Karpas-422 (cell line): ENCODE measurements at regions not wholly inside any gene's neighbourhood (a gene's known extent, or its start where the extent isn't known, plus 50 kb on each side); places are given as distances from the start of the nearest gene placed in this dataset.

ENCODE experiments used
- DNase-seq: peaks from one replicate; pipeline ENCODE4 v3.0.0-alpha.2; 2015
- H2AFZ ChIP-seq: fragments of 200-600 bp; sonication (generic); 2 replicates; pipeline ENCODE4 v1.6.1; 2014; ENCODE audit warnings: antibody characterized with exemption, low read length, mixed read lengths
- H3K27ac ChIP-seq: fragments of 200-600 bp; sonication (generic); 2 replicates; pipeline ENCODE4 v1.5.1; 2014; ENCODE audit warnings: mild to moderate bottlenecking, low read length, moderate library complexity
- H3K27me3 ChIP-seq: fragments of 200-600 bp; sonication (generic); 2 replicates; pipeline ENCODE4 v1.6.1; 2014; ENCODE audit warnings: low read length, mixed read lengths
- H3K36me3 ChIP-seq: fragments of 200-600 bp; sonication (generic); 2 replicates; pipeline ENCODE4 v1.6.1; 2014; ENCODE audit warnings: low read length, mixed read lengths; ENCODE audit not compliant: insufficient read depth
- H3K4me1 ChIP-seq: fragments of 200-600 bp; sonication (generic); 2 replicates; pipeline ENCODE4 v1.6.1; 2014; ENCODE audit warnings: mild to moderate bottlenecking, low read length, mixed read lengths
- H3K4me2 ChIP-seq: fragments of 200-600 bp; sonication (generic); 2 replicates; pipeline ENCODE4 v1.6.1; 2014; ENCODE audit warnings: low read length, low read depth, mild to moderate bottlenecking; ENCODE audit not compliant: poor library complexity, severe bottlenecking
- H3K4me3 ChIP-seq: fragments of 200-600 bp; sonication (generic); 2 replicates; pipeline ENCODE4 v1.5.1; 2014; ENCODE audit warnings: mild to moderate bottlenecking, antibody characterized with exemption, low read length, mixed read lengths
- H3K79me2 ChIP-seq: fragments of 200-600 bp; sonication (generic); 2 replicates; pipeline ENCODE4 v1.6.1; 2014; ENCODE audit warnings: mild to moderate bottlenecking, low read length, mixed read lengths
- H3K9ac ChIP-seq: fragments of 200-600 bp; sonication (generic); 2 replicates; pipeline ENCODE4 v1.6.0; 2014; ENCODE audit warnings: low read length
- H3K9me2 ChIP-seq: fragments of 200-600 bp; sonication (generic), shearing (Covaris generic); replicated peaks from 2 replicates; pipeline ENCODE4 v1.6.0; 2014; ENCODE audit warnings: mild to moderate bottlenecking, low read length, moderate library complexity; ENCODE audit not compliant: insufficient read depth
- H3K9me3 ChIP-seq: fragments of 300-700, 200-600 bp; sonication (generic); 2 replicates; pipeline ENCODE4 v1.6.1; 2014; ENCODE audit warnings: low read length, mixed read lengths
- H4K20me1 ChIP-seq: fragments of 200-600 bp; sonication (generic); 2 replicates; pipeline ENCODE4 v1.6.1; 2014; ENCODE audit warnings: mild to moderate bottlenecking, antibody characterized with exemption, low read length, low read depth; ENCODE audit not compliant: insufficient read depth

DNA sequence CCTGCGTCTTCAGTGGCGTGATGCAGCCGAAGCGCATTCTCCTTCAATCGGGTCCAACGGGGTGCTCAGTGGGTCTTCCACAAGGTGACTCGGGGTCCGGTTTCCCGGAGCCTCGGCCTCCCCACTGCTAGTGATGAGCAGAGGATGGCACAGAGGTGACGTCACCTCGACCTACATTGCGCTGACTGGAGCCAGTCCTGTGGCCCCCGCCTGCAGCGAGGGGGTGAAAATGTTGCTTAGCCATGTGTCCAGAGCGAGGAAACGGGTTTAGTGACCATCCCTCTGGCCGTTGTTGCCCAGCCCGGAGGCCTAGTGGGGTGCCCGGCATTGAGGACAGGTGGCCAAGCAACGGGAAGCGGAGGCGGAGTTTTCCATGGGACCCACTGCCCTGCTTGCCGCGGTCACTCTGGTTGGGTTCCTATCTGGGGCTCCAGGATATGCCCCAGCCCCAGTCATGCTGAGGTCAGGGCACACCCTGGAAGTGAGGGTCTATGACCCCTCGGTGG is 190.6 kb upstream of the CIBAR2 start:
- H3K9me3 ChIP-seq = no peaks in the 10 kb centered on the region
- H3K9me2 ChIP-seq = no peaks in the 10 kb centered on the region
- no peaks in the 10 kb centered on the region for H3K79me2 ChIP-seq
- no peak for DNase-seq
- H3K9ac ChIP-seq = no peak overlapping the region
- no peak overlapping the region for H2AFZ ChIP-seq
- no peak overlapping the region for H3K4me2 ChIP-seq
- no peaks in the 10 kb centered on the region for H3K27me3 ChIP-seq
- H3K4me1 ChIP-seq = peaks cover 2% of the 10 kb centered on the region; the same call in 1 of the 2 replicates
- H3K4me3 ChIP-seq = no peak overlapping the region
- no peaks in the 10 kb centered on the region for H4K20me1 ChIP-seq
- no peaks in the 10 kb centered on the region for H3K36me3 ChIP-seq
- H3K27ac ChIP-seq = no peak overlapping the region

DNA sequence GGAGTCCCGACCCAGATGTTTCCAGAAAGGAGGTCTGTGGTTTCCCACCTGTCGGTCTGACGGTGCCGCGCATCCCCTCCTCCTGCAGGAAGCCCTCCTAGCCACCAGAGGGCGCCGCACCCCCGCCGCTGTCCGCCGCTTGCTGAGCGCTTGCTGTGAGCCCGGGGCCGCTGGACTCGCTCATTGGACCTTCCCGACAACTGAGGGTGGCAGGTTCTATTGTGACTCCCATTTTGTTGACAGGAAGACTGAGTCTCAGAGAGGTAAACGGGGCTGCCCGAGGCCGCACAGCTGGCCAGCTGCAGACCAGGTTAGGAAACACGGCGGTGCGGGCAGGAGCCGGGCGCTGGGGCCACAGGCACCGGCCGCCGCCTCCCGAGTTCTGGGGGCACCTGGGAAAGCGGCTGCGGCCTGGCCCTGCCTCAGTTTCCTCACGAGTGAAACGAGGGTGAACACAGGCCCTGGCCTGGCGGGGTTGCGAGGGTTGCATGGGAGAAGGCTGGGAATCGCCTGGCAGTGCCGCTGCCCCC is 191.1 kb upstream of the CIBAR2 start:
- H3K4me1 ChIP-seq = peaks cover 2% of the 10 kb centered on the region; the same call in 1 of the 2 replicates
- H3K9me2 ChIP-seq = no peaks in the 10 kb centered on the region
- H3K4me2 ChIP-seq = no peak overlapping the region
- H3K9me3 ChIP-seq = no peaks in the 10 kb centered on the region
- no peaks in the 10 kb centered on the region for H3K36me3 ChIP-seq
- H3K27me3 ChIP-seq = no peaks in the 10 kb centered on the region
- H2AFZ ChIP-seq = no peak overlapping the region
- no peaks in the 10 kb centered on the region for H4K20me1 ChIP-seq
- no peak overlapping the region for H3K4me3 ChIP-seq
- peak; percentile 84 for DNase-seq
- H3K79me2 ChIP-seq = no peaks in the 10 kb centered on the region
- no peak overlapping the region for H3K27ac ChIP-seq
- H3K9ac ChIP-seq = no peak overlapping the region

- H4K20me1 ChIP-seq = no peaks in the 10 kb centered on the region; the same call in 1 of the 2 replicates
- no peaks in the 10 kb centered on the region for H3K36me3 ChIP-seq
- DNase-seq = no peak
- H3K9me3 ChIP-seq = no peaks in the 10 kb centered on the region
- peaks cover 2% of the 10 kb centered on the region; the same call in 1 of the 2 replicates for H3K4me1 ChIP-seq
- no peak overlapping the region for H2AFZ ChIP-seq
- no peak overlapping the region for H3K9ac ChIP-seq
- no peak overlapping the region for H3K4me3 ChIP-seq
- no peak overlapping the region for H3K4me2 ChIP-seq
- no peaks in the 10 kb centered on the region for H3K27me3 ChIP-seq
- H3K79me2 ChIP-seq = no peaks in the 10 kb centered on the region
- no peak overlapping the region for H3K27ac ChIP-seq
- H3K9me2 ChIP-seq = no peaks in the 10 kb centered on the region
Observed at GRCh38 chr16:85304337-85304736, 192.1 kb upstream of the CIBAR2 start.

GRCh38 chr16:85306071-85306792 is 194.0 kb upstream of the CIBAR2 start:
- H3K4me2 ChIP-seq = no peak overlapping the region
- no peaks in the 10 kb centered on the region; the same call in 1 of the 2 replicates for H4K20me1 ChIP-seq
- H3K9ac ChIP-seq = no peak overlapping the region
- DNase-seq = peak; percentile 81
- H2AFZ ChIP-seq = no peak overlapping the region
- H3K36me3 ChIP-seq = no peaks in the 10 kb centered on the region
- H3K9me3 ChIP-seq = no peaks in the 10 kb centered on the region
- H3K9me2 ChIP-seq = no peaks in the 10 kb centered on the region
- H3K79me2 ChIP-seq = no peaks in the 10 kb centered on the region
- peaks cover 12% of the 10 kb centered on the region for H3K4me1 ChIP-seq
- no peak overlapping the region for H3K4me3 ChIP-seq
- no peaks in the 10 kb centered on the region for H3K27me3 ChIP-seq
- no peak overlapping the region for H3K27ac ChIP-seq

GRCh38 chr16:85306793-85307551 is 194.7 kb upstream of the CIBAR2 start:
- Histone ChIP-seq H3K4me2 (no peak overlapping the region), H3K9me3 (no peaks in the 10 kb centered on the region), H3K9ac (no peak overlapping the region), H2AFZ (no peak overlapping the region), H3K9me2 (no peaks in the 10 kb centered on the region), H4K20me1 (no peaks in the 10 kb centered on the region; the same call in 1 of the 2 replicates), H3K27me3 (no peaks in the 10 kb centered on the region), H3K4me3 (no peak overlapping the region), H3K79me2 (no peaks in the 10 kb centered on the region), H3K27ac (no peak overlapping the region), H3K4me1 (peaks cover 12% of the 10 kb centered on the region), H3K36me3 (no peaks in the 10 kb centered on the region)
- DNase-seq = no peak

DNA sequence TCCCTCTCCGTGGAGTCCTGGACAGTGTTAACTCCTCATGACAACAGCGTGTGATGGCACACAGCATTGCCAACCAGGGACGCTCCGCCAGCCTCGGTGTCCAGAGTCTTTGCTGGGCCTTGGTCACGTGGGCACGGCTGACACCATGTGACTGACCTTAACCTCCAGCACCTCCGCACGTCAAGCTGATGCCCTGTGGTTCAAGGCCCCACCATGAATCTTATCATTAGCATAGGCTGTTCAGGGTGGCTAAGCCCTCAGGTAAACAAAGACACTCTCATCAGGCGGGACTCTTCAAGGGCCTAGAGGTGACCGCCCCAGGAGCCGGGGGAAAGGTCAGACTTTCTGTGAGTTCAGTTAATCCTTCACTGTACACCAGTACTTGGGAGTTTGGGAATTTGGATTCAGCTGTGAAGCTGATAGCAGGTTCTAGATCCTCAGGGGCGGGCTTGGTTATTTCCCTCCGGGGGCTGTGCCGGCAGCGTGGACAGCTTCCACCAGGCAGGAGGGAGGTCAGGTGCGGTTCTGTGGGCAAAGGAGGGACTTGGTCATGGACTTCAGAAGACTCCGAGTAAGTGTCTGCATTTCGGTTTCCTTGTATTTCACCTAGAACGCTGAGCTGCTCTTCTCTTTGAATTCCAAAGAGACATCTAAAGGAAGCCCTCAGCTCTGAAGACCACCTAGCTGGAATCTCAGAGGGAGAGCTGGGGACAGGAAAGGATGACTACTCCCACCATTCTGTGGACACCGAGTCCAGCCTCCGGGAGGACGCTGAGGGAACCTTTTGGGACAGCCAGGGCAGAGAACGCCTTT is 195.5 kb upstream of the CIBAR2 start:
- Histone ChIP-seq H2AFZ (no peak overlapping the region), H3K4me1 (peaks cover 12% of the 10 kb centered on the region)

DNA sequence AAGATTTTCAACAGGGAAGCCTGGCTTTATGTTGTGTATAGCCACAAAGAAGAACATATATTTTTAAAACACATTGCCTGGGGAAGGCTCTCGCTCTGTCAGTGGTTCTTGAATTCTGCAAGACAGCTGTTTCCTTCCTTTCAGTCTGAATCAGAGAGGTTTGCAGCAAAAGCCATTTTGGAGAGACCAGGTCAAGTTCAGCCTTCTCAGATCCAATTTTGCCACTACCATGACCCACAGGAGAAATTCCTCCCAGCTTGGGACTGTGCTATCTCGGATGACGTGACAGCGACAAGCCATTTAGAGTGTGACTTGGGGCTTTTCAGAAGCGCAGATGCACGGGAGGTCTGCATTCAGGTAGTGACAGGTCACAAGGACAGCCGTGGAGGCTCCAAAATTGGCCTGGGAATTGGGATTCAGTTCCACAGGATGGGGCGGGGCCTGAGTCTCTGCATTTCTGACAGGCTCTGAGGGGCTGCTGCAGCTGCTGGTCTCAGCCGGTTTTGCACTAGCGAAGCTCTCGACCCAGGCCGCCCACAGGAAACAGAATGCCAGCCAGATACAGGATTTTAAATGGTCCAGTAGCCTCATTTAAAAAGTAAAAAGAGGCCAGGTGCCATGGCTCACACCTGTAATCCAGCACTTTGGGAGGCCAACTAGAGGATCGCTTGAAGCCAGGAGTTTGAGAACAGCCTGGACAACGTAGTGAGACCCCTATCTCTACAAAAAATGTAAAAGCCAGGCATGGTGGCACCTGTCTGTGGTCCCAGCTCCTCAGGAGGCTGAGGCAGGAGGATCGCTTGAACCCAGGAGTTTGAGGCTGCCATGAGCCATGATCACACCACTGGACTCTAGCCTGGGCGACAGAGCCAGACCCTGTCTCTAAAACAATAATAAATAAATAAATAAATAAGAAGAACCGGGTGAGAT is 196.6 kb upstream of the CIBAR2 start:
- Histone ChIP-seq H3K9me3 (no peaks in the 10 kb centered on the region), H3K27me3 (no peaks in the 10 kb centered on the region), H3K4me3 (no peak overlapping the region), H3K27ac (no peak overlapping the region), H3K9me2 (no peaks in the 10 kb centered on the region), H4K20me1 (no peaks in the 10 kb centered on the region; the same call in 1 of the 2 replicates), H3K36me3 (no peaks in the 10 kb centered on the region), H3K79me2 (no peaks in the 10 kb centered on the region), H3K4me2 (no peak overlapping the region), H3K4me1 (peaks cover 12% of the 10 kb centered on the region), H2AFZ (no peak overlapping the region), H3K9ac (no peak overlapping the region)
- no peak for DNase-seq

More for the DNA sequence above, 195.5 kb upstream of the CIBAR2 start:
- Histone ChIP-seq H3K9ac (no peak overlapping the region), H3K27ac (no peak overlapping the region), H3K79me2 (no peaks in the 10 kb centered on the region), H3K27me3 (no peaks in the 10 kb centered on the region), H3K4me2 (no peak overlapping the region), H4K20me1 (no peaks in the 10 kb centered on the region; the same call in 1 of the 2 replicates), H3K9me3 (no peaks in the 10 kb centered on the region), H3K4me3 (no peak overlapping the region), H3K36me3 (no peaks in the 10 kb centered on the region), H3K9me2 (no peaks in the 10 kb centered on the region)
- no peak for DNase-seq
